ENCODE measurements at regions not wholly inside any gene's neighbourhood (a gene's known extent, or its start where the extent isn't known, plus 50 kb on each side); places are given as distances from the start of the nearest gene placed in this dataset.

GRCh38 chr11:18878211-18878610 is 61.0 kb downstream of the MRGPRX1 start:
- no peak for DNase-seq

DNA sequence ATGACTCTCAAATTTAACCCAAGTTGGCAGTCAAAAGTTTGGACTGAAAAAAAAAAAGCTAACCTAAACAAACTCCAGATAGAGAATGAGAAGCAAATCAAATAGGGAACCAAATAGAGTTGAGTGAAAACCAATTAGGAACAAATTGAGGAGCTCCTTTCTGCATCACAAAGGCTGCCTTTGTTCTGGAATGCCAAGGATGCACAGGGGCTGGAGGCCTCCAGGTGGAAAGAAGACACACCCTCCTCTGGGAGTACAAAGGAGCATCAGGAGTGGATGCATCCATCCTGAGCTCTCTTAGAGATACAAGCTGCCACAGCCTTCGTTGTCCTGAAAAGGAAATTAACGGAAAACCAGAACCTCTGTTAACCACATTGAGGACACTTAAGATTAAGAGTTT is 73.3 kb downstream of the MRGPRX1 start:
- DNase-seq: no peak

- DNase-seq: no peak
These were observed 73.7 kb upstream of the PTPN5 start for GRCh38 chr11:18865261-18865660.

GRCh38 chr11:18853086-18853720 is 61.6 kb upstream of the PTPN5 start:
- DNase-seq: peak; percentile 17

GRCh38 chr11:18849406-18849805 is 57.8 kb upstream of the PTPN5 start:
- no peak for DNase-seq

DNA sequence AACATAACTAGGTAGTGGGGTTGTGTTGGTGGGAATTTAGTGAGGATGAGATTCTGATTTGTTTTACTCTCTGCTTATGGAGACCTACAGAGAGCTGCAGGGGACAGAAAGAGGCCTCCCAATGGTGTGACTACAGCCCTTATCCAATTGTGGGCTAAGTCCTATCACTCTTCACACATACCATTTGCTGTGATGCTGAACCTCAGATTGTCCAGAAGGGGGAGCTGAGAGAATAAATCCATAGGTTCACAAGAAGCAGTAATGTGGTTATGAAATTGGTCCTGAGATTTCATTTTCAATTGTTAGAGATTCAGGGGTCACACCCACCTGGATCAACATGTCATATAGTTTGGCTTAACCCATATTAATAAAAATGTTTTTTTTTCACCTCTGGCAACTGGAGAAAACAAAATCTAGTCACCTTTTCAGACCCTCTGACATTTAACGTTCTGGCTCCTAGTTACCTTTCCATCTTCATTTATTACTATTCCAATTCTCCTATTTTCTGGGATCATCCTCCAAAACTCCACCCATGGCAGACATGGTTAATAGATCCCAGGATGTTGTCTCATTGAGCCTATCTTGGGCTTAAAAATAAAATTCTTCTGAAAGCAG is 53.3 kb upstream of the PTPN5 start:
- DNase-seq: peak; percentile 4

Data from NCI-H2029 (cell line).